HG03342 (cell line): ENCODE measurements at regions not wholly inside any gene's neighbourhood (a gene's known extent, or its start where the extent isn't known, plus 50 kb on each side); places are given as distances from the start of the nearest gene placed in this dataset.
"Not testable (repeated sequence)": the region's sequence is repeated elsewhere in the genome, so short reads cannot be mapped to it uniquely, and the experiment has no call there.

Source experiments
- ATAC-seq: cut with Tn5 transposase; IDR thresholded peaks from one replicate; pipeline ENCODE4 v1.9.1; 2021; ENCODE audit warnings: mild to moderate bottlenecking, moderate library complexity; ENCODE audit not compliant: unreplicated experiment

DNA sequence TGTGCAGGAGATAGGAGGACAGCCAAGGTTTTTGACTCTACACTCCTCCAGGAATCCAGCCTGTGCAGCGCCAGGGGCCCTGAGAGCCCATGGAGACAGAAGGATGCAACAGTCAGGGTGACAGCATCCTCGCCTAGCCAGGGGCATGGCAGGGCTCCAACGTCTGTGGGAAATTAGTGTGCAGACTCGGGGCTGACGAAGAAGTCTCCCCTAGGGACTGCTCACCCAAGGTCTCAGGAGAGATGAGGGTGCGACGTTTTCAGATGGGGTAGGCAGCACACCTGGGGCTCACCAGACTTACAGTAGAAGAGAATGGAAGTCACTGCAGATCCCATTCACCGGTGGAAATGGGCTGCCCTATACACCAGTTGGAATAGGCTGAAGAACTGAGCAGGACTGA lies 241.7 kb downstream of the SETD4 start:
- no peak for ATAC-seq

DNA sequence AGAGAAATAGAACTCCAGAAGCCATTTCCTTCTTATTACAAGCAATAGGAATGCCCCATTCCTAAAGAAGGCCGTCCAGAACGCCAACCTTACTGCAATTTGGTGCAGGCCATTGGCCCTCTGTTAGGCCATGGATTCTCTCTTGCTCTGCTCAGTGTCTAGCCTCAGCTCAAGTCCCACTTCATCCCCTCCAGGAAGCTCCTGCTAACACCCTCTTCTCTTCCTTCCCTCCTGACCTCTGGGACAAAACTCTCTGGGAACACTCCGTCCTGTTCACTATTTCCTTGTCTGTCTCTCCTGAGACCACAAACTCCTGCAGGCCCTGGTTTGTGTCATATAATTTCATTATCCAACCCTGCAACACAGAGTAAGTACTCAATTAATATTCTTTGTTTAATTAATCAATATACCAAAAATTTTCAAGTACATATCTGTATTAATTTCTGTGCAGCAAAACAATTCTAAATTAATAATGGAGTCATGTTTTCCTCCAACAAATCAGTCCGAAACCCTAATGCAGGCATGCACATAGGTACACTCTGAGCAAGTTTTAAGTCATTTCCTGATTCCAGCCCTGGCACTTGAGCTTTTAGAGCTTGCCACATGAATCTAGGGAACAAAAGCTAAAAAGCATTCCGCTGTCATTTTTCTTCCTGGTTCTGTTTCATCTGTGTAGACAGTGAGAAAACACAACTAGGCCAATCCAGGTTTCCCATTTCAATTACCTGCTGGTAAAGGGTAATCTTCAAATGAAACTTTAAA lies 245.3 kb downstream of the SETD4 start:
- ATAC-seq, result no peak

DNA sequence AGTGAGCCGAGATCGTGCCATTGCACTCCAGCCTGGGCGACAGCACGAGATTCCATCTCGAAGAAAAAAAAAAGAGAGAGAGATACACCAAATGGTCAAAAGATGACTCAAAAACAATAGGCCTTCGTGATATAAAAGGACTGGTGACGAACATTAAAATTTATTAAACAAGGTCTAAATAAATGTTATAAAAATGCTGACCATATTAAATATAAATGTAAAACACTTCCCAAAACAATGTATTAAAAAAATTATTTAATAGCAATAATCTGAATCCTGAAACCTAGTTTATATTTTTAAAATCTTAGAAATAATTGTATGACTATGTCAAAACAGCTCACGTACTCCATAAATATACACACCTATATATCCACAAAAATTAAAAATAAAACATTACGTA lies 247.6 kb downstream of the SETD4 start:
- no peak for ATAC-seq

GRCh38 chr21:35811191-35811806 lies 249.0 kb downstream of the SETD4 start:
- no peak for ATAC-seq

DNA sequence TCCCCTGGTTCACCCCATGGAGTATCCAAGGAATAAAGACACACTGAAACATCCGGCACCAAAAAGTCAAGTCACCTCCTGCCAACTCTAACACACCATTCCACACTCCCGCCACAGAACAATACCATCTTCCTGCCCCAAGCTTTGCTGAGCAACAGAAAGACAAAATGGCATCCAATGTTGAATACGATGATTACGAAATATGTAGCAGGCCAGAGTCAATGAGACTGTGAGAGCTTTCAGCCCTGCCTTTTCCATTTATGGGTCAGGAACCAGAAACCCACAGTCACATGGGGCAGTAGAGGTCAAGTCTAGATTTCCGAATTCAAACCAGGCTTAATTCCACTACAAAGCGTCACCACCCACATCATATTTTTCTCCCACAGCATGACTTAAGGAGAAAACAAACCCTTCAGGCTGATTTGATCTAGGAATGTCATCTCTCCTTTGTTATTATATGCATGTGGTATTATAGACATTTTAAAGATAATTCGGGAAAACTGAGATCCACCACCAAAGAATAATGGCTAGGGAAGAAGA lies 249.8 kb downstream of the SETD4 start:
- no peak for ATAC-seq

GRCh38 chr21:35801391-35801790 lies 258.9 kb downstream of the SETD4 start:
- no peak for ATAC-seq

GRCh38 chr21:35800796-35801385 lies 259.4 kb downstream of the SETD4 start:
- ATAC-seq, result not testable (repeated sequence)

DNA sequence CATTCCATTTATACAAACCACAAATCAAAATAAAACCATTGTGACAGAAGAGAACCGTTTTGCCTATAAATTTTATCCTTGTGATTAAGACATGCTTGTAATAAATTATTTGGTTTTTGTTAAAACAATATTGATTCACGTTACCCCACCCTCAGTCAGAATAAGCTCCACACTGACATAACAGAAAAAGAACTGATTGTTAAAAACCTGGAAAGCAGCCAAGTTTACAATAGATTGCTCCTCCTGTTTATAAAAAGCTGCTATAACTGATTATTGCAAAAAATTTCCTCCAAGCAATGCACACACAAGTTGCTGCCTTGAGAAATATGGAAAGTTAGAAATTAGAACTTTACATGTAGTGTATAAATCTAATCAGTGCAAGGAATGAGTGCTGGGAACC lies 263.5 kb downstream of the SETD4 start:
- no peak for ATAC-seq

GRCh38 chr21:35794527-35794926 lies 265.8 kb downstream of the SETD4 start:
- not testable (repeated sequence) for ATAC-seq

DNA sequence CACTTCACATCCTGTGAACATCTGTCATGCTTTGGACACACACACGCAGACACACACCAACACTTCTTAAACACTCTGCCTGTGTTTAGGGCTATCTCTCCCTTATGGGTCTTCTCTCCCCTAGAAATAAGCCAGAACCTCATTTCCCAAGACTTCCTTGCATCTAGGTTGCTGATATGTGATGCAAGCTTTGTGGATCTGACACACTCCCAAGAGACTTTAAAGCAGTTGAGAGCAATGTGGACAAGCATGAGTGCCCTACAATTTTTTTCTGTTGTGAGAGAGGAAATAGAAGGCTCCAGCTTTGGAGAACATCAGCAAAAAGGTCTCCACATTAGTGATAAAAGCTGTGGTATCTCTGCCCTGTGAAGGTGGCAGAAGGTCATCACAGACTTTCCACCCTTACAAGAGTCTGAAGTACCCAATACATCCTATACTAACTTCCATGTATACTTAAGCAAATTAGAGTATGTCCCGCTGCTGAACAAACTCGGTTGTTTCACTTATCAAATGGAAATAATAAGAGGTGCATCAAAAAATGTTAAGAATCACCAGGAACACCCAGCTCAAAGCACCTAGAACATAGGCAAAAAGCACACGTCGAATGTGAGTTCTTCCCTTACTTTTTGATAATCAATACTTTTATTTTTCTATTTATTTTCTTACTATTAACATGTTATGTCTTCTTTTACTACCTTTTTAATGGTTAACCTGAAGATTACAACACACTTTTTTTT lies 267.6 kb downstream of the SETD4 start:
- no peak for ATAC-seq

GRCh38 chr21:35791541-35792325 lies 268.6 kb downstream of the SETD4 start:
- ATAC-seq, result no peak

DNA sequence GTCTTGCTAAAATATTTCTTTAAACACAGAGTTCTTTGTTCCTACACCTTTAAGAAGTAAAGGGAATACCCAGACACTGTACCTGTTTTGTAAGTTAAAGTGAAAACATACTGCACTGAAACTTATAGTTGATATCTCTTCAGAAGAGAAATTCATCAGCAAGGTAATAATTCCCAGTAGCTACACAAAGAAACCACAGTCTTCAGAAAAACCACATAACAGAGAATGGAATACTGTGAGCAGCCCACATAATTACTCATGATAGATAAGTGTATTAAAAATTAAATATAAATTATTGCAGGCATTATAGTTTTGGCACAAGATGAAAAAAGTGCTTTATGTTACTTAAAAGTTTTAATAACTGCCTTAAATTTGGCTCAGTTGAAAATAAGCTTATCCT lies 276.6 kb downstream of the SETD4 start:
- ATAC-seq, result no peak

DNA sequence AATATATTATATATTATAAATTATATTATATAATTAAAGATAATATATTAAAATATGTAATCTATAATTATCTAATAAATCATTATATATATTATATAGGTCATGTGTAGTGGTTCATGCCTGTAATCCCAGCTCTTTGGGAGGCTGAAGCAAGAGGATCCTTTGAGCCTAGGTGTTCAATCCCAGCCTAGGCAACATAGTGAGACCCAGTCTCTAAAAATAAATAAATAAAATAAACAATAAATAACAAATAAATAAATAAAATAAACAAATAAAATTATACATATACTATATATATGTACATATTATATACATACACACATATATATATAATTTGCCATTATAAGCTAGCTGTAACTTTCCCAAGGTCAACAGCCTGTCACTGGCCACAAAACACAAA lies 277.7 kb downstream of the SETD4 start:
- ATAC-seq, result no peak

- ATAC-seq, result no peak
Observed at GRCh38 chr21:35780983-35781382, 279.3 kb downstream of the SETD4 start.

- no peak for ATAC-seq
Observed at GRCh38 chr21:35779690-35780570, 280.4 kb downstream of the SETD4 start.

DNA sequence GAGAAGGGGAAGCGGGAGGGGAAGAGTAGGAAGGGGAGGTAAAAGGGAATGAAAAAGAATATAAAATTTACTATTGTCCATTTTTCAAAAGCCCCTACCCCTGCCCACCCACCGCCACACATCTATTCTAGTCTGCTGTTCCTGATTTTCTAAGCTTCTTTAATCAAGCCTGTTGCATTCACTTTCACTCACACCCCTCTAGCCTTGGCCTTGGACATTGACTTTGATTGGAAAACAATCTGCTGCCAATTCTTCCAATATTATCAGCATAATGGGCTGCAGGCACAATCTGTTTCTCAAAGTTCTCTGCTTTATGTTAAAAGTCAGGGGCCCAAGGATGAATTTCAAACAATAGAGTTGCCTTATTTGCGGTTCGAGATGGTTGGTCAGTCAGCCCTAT lies 281.2 kb downstream of the SETD4 start:
- ATAC-seq, result no peak

- ATAC-seq, result no peak
Observed at GRCh38 chr21:35777081-35777480, 283.2 kb downstream of the SETD4 start.

- ATAC-seq, result no peak
Observed at GRCh38 chr21:35775778-35776544, 284.4 kb downstream of the SETD4 start.
